COR-L47 (cell line): ENCODE measurements at regions not wholly inside any gene's neighbourhood (a gene's known extent, or its start where the extent isn't known, plus 50 kb on each side); places are given as distances from the start of the nearest gene placed in this dataset.

Experiments used
- DNase-seq: peaks from one replicate; lab custom pipeline; 2025; lab: John Stamatoyannopoulos, UW

- DNase-seq = no peak
Measured at GRCh38 chr16:86443508-86444147, 66.7 kb upstream of the FOXF1 start.

GRCh38 chr16:86444261-86444660, 66.1 kb upstream of the FOXF1 start:
- DNase-seq = no peak

GRCh38 chr16:86444661-86445060, 65.7 kb upstream of the FOXF1 start:
- DNase-seq = no peak

- DNase-seq = no peak
Measured at GRCh38 chr16:86446279-86446678, 64.0 kb upstream of the FOXF1 start.

- no peak for DNase-seq
Measured at GRCh38 chr16:86447228-86447627, 63.1 kb upstream of the FOXF1 start.

- no peak for DNase-seq
Measured at GRCh38 chr16:86448306-86448890, 61.9 kb upstream of the FOXF1 start.

GRCh38 chr16:86449446-86450095, 60.8 kb upstream of the FOXF1 start:
- DNase-seq = no peak

GRCh38 chr16:86450691-86451090, 59.6 kb upstream of the FOXF1 start:
- DNase-seq = no peak

- DNase-seq = no peak
Measured at GRCh38 chr16:86452451-86452850, 57.9 kb upstream of the FOXF1 start.

- DNase-seq = no peak
Measured at GRCh38 chr16:86455116-86455515, 55.2 kb upstream of the FOXF1 start.

- DNase-seq = no peak
Measured at GRCh38 chr16:86455640-86456039, 54.7 kb upstream of the FOXF1 start.

- DNase-seq = no peak
Measured at GRCh38 chr16:86457501-86458148, 52.7 kb upstream of the FOXF1 start.

GRCh38 chr16:86458149-86458777, 52.1 kb upstream of the FOXF1 start:
- no peak for DNase-seq

GRCh38 chr16:86459266-86459665, 51.1 kb upstream of the FOXF1 start:
- no peak for DNase-seq
